ENCODE measurements at regions not wholly inside any gene's neighbourhood (a gene's known extent, or its start where the extent isn't known, plus 50 kb on each side); places are given as distances from the start of the nearest gene placed in this dataset.
"Not testable (repeated sequence)": the region's sequence is repeated elsewhere in the genome, so short reads cannot be mapped to it uniquely, and the experiment has no call there.

DNA sequence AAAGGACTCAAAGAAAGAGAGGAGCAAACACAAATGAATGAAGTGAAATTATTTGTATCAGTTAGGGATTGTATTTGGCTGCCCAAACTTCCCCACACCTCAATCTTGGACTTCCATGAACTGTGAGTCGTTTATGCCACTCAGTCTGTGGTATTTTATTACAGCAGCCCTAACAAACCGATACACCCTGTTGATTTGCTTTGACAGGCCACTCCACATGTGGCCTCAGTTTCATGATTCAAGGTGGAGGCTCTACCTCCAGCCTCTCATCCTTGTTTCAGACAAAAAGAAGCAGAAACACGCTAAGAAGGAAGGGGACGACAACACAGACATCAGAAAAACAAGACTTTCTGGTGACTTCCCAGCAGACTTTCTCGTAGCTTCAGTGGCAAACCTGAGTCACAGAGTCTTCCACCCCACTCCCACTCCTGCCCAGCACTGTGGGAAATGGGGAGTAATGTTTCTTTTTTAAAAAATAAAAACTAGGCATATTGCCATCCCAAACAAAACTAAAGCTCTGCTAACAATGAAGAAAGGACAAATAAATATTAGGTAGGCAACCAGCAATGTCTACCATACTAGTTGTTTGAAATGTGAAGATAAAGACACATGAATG lies 52.2 kb upstream of the ABCA1 start:
- no peak for DNase-seq

GRCh38 chr9:104981543-104982129 lies 53.7 kb upstream of the ABCA1 start:
- no peak for DNase-seq

- DNase-seq = no peak
Observed at GRCh38 chr9:104982543-104982942, 54.6 kb upstream of the ABCA1 start.

DNA sequence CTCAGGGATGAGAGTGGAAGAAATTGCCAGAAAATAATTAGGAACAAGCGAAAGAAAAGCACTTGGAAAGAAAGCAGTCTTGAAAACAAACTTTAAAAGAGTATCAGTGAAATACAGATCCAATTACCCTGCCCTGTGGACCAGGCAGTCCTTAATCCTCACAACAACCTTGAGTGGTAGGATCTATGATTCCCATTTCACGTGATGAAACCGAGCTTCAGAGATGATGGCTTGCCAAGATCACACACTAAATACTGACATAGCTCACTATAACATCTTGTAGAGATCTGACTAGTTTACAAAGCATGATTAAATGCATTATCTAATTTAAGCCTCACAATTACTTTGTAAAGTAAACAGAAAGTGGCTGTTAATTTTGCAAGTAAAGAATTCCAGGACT lies 55.5 kb upstream of the ABCA1 start:
- DNase-seq = no peak

GRCh38 chr9:104984121-104984520 lies 56.2 kb upstream of the ABCA1 start:
- no peak for DNase-seq

GRCh38 chr9:104984542-104984941 lies 56.6 kb upstream of the ABCA1 start:
- DNase-seq = no peak

- DNase-seq = no peak
Observed at GRCh38 chr9:104984948-104985347, 57.0 kb upstream of the ABCA1 start.

DNA sequence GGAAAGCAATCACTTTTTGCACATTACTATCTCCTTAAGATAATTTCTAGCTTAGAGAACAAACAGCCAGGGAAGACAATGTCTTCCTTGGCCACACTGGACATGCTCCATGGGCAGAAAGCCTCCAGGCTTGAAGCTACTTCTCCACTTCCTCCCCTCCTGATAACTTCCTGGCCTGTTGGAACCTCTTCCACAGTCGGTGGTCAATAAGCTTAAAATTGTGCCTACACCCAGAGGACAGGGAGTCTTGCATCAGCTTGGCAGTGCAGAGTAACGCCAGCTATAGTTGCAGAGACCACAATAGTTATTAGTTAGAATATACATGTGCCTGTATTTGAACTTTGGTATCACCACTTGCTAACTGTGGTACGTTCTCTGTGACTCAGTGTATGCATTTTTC lies 58.1 kb upstream of the ABCA1 start:
- no peak for DNase-seq

DNA sequence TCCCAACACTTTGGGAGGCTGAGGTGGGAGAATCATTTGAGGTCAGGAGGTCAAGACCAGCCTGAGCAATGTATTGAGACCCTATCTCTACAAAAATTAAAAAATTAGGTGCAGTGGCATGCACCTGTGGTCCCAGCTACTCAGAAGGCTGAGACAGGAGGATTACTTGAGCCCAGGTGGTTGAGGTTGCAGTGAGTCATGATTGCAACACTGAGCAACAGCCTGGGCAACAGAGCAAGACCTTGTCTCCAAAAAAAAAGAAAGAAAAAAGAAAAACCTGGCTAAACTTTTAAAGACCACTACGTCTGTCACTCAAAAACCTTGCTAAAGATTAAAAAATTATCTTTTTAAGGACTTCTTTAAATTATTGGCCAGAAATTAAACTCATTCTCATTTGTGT lies 59.8 kb upstream of the ABCA1 start:
- DNase-seq = no peak

DNA sequence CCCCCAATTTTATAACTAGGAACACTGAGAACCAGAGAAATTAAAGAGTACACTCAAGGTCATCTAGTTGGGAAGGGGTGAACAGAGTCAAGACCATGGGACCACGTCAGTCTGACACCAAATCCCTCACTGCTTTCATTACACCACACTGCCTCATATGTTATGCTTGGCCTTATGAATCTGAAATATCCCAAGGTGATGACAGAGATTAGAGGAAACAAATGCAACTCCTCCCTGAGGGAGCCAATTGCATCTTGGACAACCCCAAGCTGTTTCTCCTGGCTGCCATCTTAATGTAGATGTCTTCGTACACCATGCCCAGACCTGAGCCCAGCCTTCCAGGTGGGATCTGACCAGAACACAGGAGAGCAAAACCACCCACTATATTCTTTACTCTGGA lies 60.6 kb upstream of the ABCA1 start:
- DNase-seq = no peak

DNA sequence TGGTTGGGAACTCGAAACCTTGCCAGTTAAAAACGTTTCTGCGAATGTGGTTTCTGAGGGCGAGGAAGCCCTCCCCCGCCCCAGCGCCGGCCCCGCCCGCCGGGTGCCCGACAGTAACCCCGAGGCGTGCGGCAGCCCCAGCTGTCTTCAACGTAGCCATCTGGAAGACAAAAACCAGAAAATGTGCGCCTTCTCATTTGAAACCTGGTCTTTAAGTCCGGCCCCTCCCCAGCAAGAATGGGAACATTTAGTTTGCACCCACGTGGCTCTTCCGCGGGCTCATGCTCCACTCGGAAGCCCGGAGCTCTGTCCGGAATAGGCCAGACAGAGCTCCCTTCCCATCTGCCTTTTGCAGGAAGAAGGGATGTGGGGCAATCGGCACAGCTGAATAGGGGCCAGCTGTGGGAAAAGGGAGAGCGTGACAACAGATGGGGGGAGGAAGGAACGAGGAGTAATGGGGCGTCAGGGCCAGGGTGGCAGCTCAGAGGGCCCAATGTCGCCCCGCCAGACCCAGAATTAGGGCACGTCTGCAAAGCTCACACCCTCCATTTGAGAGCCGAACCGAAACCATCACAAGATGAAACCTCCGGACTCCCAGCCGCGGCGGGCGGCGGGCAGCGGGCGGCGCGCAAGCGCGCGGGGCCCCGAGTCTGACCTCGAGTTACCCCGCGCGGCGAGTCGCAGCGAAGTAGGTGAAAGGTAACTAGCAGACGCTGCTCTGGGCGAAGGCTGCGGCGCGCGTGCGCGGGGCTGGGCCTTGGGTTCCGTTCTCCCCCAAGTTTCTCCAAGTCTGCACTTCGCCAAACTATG lies 63.4 kb upstream of the ABCA1 start:
- DNase-seq = peak; percentile 88

- peak; percentile 9 for DNase-seq
Observed at GRCh38 chr9:104992659-104993058, 64.7 kb upstream of the ABCA1 start.

GRCh38 chr9:104993291-104993963 lies 65.5 kb upstream of the ABCA1 start:
- peak; percentile 29 for DNase-seq

GRCh38 chr9:104997536-104997935 lies 69.6 kb upstream of the ABCA1 start:
- no peak for DNase-seq

DNA sequence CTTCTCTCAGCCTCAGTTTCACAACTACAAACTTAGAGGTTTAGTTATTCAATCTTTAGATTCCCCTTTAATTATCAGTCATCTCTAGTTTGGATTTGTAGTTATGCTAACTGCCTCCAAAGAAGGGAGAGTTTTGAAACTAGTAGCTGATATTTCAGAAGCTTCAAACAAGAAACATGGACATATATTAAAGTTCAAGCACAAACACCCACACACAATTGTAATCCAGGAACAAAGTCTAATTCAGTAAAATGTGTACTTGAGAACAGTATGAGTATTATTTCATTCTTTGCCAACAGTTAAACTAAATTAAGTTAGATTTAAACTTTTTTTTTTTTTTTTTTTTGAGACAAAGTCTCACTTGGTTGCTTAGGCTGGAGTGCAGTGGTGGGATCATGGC lies 71.2 kb upstream of the ABCA1 start:
- DNase-seq = no peak

- not testable (repeated sequence) for DNase-seq
Observed at GRCh38 chr9:105000529-105000928, 72.6 kb upstream of the ABCA1 start.

GRCh38 chr9:105004466-105005090 lies 76.6 kb upstream of the ABCA1 start:
- no peak for DNase-seq

DNA sequence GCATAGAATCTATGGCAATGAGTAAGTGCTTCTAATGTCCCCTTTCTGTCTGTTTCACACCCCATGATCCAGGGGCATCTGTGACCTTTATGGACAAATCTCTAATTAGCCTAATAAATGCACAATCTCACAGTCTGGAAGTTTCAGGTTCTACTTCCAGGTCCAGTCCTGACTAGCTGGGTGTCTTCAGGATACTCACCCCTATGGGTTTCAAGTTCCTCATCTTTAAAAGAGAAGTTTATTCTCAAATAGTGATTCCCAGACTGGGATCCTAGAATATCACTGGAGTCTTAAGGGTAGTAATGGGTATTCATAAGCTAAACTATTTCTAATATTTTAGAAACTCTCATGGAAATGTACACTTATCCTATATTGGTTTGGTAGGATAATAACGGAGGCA lies 77.2 kb upstream of the ABCA1 start:
- DNase-seq = no peak

DNA sequence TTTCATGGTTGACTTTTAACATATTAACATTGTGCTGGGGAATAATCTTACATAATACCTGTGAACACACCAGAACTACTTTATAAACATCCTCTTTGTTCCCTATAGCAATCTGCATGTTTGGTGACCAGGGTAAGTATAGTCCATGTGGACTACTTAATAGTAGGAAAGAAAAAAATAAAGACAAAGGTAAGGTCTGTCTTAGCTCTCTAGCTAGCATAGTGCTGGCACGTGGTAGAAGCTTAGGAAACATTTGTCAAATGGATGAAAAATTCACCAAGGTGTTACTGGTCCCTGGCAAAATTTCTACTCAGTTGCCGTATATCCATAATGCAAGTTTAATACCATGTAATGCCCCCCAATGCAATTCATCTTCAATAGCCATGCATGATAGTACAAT lies 78.6 kb upstream of the ABCA1 start:
- no peak for DNase-seq

GRCh38 chr9:105007143-105007542 lies 79.2 kb upstream of the ABCA1 start:
- DNase-seq = no peak

DNA sequence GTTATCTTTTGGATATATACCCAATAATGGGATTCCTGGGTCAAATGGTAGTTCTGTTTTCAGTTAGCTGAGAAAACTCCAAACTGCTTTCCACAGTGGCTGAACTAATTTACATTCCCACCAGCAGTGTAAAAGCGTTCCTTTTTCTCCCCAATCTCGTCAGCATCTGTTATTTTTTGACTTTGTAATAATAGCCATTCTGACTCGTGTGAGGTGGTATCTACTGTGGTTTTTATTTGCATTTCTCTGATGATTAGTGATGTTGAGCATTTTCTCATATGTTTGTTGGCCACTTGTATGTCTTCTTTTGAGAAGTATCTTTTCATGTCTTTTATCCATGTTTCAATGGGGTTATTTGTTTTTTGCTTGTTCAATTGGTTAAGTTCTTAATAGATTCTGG lies 82.1 kb upstream of the ABCA1 start:
- not testable (repeated sequence) for DNase-seq

DNA sequence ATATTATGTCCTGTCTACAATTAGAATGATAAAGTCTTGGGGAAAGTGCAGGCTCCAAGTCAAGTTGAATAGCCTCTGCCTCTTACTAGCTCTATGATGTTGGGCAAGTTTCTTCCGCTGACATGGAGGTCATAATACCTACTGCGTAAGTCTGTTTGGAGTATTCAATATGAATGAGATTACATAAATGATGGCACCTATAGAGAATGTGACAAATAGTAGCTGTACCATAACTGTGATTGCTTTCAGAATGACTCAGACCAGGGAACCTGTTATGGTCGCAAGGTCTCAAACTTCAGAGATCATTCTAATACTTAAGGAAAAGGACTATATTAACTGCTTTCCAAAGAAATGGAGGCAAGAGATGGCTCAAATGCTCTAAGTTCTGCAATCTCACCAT lies 94.0 kb upstream of the ABCA1 start:
- no peak for DNase-seq

GRCh38 chr9:105022545-105022944 lies 94.6 kb upstream of the ABCA1 start:
- DNase-seq = not testable (repeated sequence)

Data from right kidney (tissue), 1 donor.